ENCODE measurements at regions not wholly inside any gene's neighbourhood (a gene's known extent, or its start where the extent isn't known, plus 50 kb on each side); places are given as distances from the start of the nearest gene placed in this dataset.

GRCh38 chr2:236949089-236949905, 136.4 kb upstream of the COPS8 start:
- no peak for TF ChIP-seq CTCF (IDR thresholded peaks at IDR 0.05; ENCODE audit: low read depth, low read length)
- Histone ChIP-seq H3K27me3 (no peaks in the 10 kb centered on the region), H3K9me3 (ENCODE audit: low read depth) (no peaks in the 10 kb centered on the region), H3K4me3 (no peak overlapping the region), H3K27ac (no peak overlapping the region), H3K4me1 (ENCODE audit: low read depth) (no peaks in the 10 kb centered on the region), H3K36me3 (no peaks in the 10 kb centered on the region)
- no peak for DNase-seq (ENCODE audit: low read depth in 1 of 2, low spot score in 1 of 2)

- Histone ChIP-seq H3K9me3 (ENCODE audit: low read depth) (no peaks in the 10 kb centered on the region), H3K36me3 (no peaks in the 10 kb centered on the region), H3K27me3 (no peaks in the 10 kb centered on the region), H3K4me3 (no peak overlapping the region), H3K4me1 (ENCODE audit: low read depth) (no peaks in the 10 kb centered on the region), H3K27ac (no peak overlapping the region)
- TF ChIP-seq CTCF (IDR thresholded peaks at IDR 0.05; ENCODE audit: low read depth, low read length), result no peak
- no peak for DNase-seq (ENCODE audit: low read depth in 1 of 2, low spot score in 1 of 2)
Observed at GRCh38 chr2:236951830-236952475, 133.7 kb upstream of the COPS8 start.

- no peak for DNase-seq (ENCODE audit: low read depth in 1 of 2, low spot score in 1 of 2)
- H3K4me1 ChIP-seq (ENCODE audit: low read depth), result no peaks in the 10 kb centered on the region
- no peaks in the 10 kb centered on the region for H3K36me3 ChIP-seq
- H3K4me3 ChIP-seq, result no peak overlapping the region
- no peak for TF ChIP-seq CTCF (IDR thresholded peaks at IDR 0.05; ENCODE audit: low read depth, low read length)
- no peak overlapping the region for H3K27ac ChIP-seq
- no peaks in the 10 kb centered on the region for H3K9me3 ChIP-seq (ENCODE audit: low read depth)
- no peaks in the 10 kb centered on the region for H3K27me3 ChIP-seq
Observed at GRCh38 chr2:236954641-236955040, 131.0 kb upstream of the COPS8 start.

- H3K36me3 ChIP-seq, result no peaks in the 10 kb centered on the region
- no peak overlapping the region for H3K27ac ChIP-seq
- DNase-seq (ENCODE audit: low read depth in 1 of 2, low spot score in 1 of 2), result no peak
- no peaks in the 10 kb centered on the region for H3K27me3 ChIP-seq
- no peaks in the 10 kb centered on the region for H3K9me3 ChIP-seq (ENCODE audit: low read depth)
- H3K4me1 ChIP-seq (ENCODE audit: low read depth), result no peaks in the 10 kb centered on the region
- H3K4me3 ChIP-seq, result no peak overlapping the region
- no peak for TF ChIP-seq CTCF (IDR thresholded peaks at IDR 0.05; ENCODE audit: low read depth, low read length)
Observed at GRCh38 chr2:236955521-236956030, 130.1 kb upstream of the COPS8 start.

- H3K9me3 ChIP-seq (ENCODE audit: low read depth), result no peaks in the 10 kb centered on the region
- no peak for TF ChIP-seq CTCF (IDR thresholded peaks at IDR 0.05; ENCODE audit: low read depth, low read length)
- H3K4me3 ChIP-seq, result no peak overlapping the region
- H3K4me1 ChIP-seq (ENCODE audit: low read depth), result no peaks in the 10 kb centered on the region
- no peak for DNase-seq (ENCODE audit: low read depth in 1 of 2, low spot score in 1 of 2)
- H3K27ac ChIP-seq, result no peak overlapping the region
- no peaks in the 10 kb centered on the region for H3K27me3 ChIP-seq
- no peaks in the 10 kb centered on the region for H3K36me3 ChIP-seq
Observed at GRCh38 chr2:236956031-236956618, 129.6 kb upstream of the COPS8 start.
